ENCODE measurements at regions not wholly inside any gene's neighbourhood (a gene's known extent, or its start where the extent isn't known, plus 50 kb on each side); places are given as distances from the start of the nearest gene placed in this dataset.
"Not testable (repeated sequence)": the region's sequence is repeated elsewhere in the genome, so short reads cannot be mapped to it uniquely, and the experiment has no call there.

- H3K27ac ChIP-seq (ENCODE audit: low read length); H3K4me3 ChIP-seq (ENCODE audit: low read length in 2 of 2); H3K27me3 ChIP-seq (ENCODE audit: control insufficient read depth in 1 of 2, insufficient read depth in 2 of 2, low read length in 2 of 2); H3K9me3 ChIP-seq (ENCODE audit: control insufficient read depth in 2 of 2, low read length in 2 of 2); H3K9ac ChIP-seq (ENCODE audit: low read length in 2 of 2); H3K36me3 ChIP-seq (ENCODE audit: control insufficient read depth in 2 of 2, insufficient read depth in 2 of 2, low read length in 2 of 2): not testable (repeated sequence)
- peaks cover 10% of the 10 kb centered on the region for H3K4me1 ChIP-seq (ENCODE audit: control insufficient read depth, insufficient read depth, low read length)
Measured at GRCh38 chr20:17891131-17891530, 77.5 kb downstream of the SNX5 start.

GRCh38 chr20:17890330-17890729, 78.3 kb downstream of the SNX5 start:
- Histone ChIP-seq H3K9me3 (ENCODE audit: control insufficient read depth in 2 of 2, low read length in 2 of 2) (peaks cover 3 to 6% of the 10 kb centered on the region in 2 donors), H3K36me3 (ENCODE audit: control insufficient read depth in 2 of 2, insufficient read depth in 2 of 2, low read length in 2 of 2) (no peaks in the 10 kb centered on the region), H3K4me1 (ENCODE audit: control insufficient read depth, insufficient read depth, low read length) (peaks cover 9% of the 10 kb centered on the region), H3K4me3 (ENCODE audit: low read length in 2 of 2) (no peak overlapping the region), H3K9ac (ENCODE audit: low read length in 2 of 2) (no peak overlapping the region), H3K27me3 (ENCODE audit: control insufficient read depth in 1 of 2, insufficient read depth in 2 of 2, low read length in 2 of 2) (no peaks in the 10 kb centered on the region), H3K27ac (ENCODE audit: low read length) (no peak overlapping the region)

- no peak overlapping the region for H3K9ac ChIP-seq (ENCODE audit: low read length in 2 of 2)
- H3K27me3 ChIP-seq (ENCODE audit: control insufficient read depth in 1 of 2, insufficient read depth in 2 of 2, low read length in 2 of 2): no peaks in the 10 kb centered on the region
- H3K4me3 ChIP-seq (ENCODE audit: low read length in 2 of 2): no peak overlapping the region
- H3K27ac ChIP-seq (ENCODE audit: low read length): no peak overlapping the region
- H3K36me3 ChIP-seq (ENCODE audit: control insufficient read depth in 2 of 2, insufficient read depth in 2 of 2, low read length in 2 of 2): no peaks in the 10 kb centered on the region
- H3K4me1 ChIP-seq (ENCODE audit: control insufficient read depth, insufficient read depth, low read length): peaks cover 9% of the 10 kb centered on the region
- H3K9me3 ChIP-seq (ENCODE audit: control insufficient read depth in 2 of 2, low read length in 2 of 2): peaks cover 3 to 6% of the 10 kb centered on the region in 2 donors
Measured at GRCh38 chr20:17889226-17889625, 79.4 kb downstream of the SNX5 start.

- Histone ChIP-seq H3K4me1 (ENCODE audit: control insufficient read depth, insufficient read depth, low read length) (peaks cover 9% of the 10 kb centered on the region), H3K4me3 (ENCODE audit: low read length in 2 of 2) (no peak overlapping the region), H3K9me3 (ENCODE audit: control insufficient read depth in 2 of 2, low read length in 2 of 2) (peaks cover 3 to 6% of the 10 kb centered on the region in 2 donors), H3K36me3 (ENCODE audit: control insufficient read depth in 2 of 2, insufficient read depth in 2 of 2, low read length in 2 of 2) (no peaks in the 10 kb centered on the region), H3K27ac (ENCODE audit: low read length) (no peak overlapping the region), H3K27me3 (ENCODE audit: control insufficient read depth in 1 of 2, insufficient read depth in 2 of 2, low read length in 2 of 2) (no peaks in the 10 kb centered on the region), H3K9ac (ENCODE audit: low read length in 2 of 2) (no peak overlapping the region)
Measured at GRCh38 chr20:17888044-17888443, 80.5 kb downstream of the SNX5 start.

- Histone ChIP-seq H3K4me1 (ENCODE audit: control insufficient read depth, insufficient read depth, low read length) (peaks cover 9% of the 10 kb centered on the region), H3K9me3 (ENCODE audit: control insufficient read depth in 2 of 2, low read length in 2 of 2) (peaks cover 3 to 6% of the 10 kb centered on the region in 2 donors), H3K36me3 (ENCODE audit: control insufficient read depth in 2 of 2, insufficient read depth in 2 of 2, low read length in 2 of 2) (no peaks in the 10 kb centered on the region), H3K4me3 (ENCODE audit: low read length in 2 of 2) (no peak overlapping the region), H3K27me3 (ENCODE audit: control insufficient read depth in 1 of 2, insufficient read depth in 2 of 2, low read length in 2 of 2) (no peaks in the 10 kb centered on the region), H3K27ac (ENCODE audit: low read length) (no peak overlapping the region), H3K9ac (ENCODE audit: low read length in 2 of 2) (no peak overlapping the region)
Measured at GRCh38 chr20:17887331-17888030, 81.1 kb downstream of the SNX5 start.

- H3K9me3 ChIP-seq (ENCODE audit: control insufficient read depth in 2 of 2, low read length in 2 of 2): peaks cover 3 to 6% of the 10 kb centered on the region in 2 donors
- no peak overlapping the region for H3K27ac ChIP-seq (ENCODE audit: low read length)
- no peak overlapping the region for H3K9ac ChIP-seq (ENCODE audit: low read length in 2 of 2)
- H3K36me3 ChIP-seq (ENCODE audit: control insufficient read depth in 2 of 2, insufficient read depth in 2 of 2, low read length in 2 of 2): no peaks in the 10 kb centered on the region
- peaks cover 9% of the 10 kb centered on the region for H3K4me1 ChIP-seq (ENCODE audit: control insufficient read depth, insufficient read depth, low read length)
- H3K4me3 ChIP-seq (ENCODE audit: low read length in 2 of 2): no peak overlapping the region
- H3K27me3 ChIP-seq (ENCODE audit: control insufficient read depth in 1 of 2, insufficient read depth in 2 of 2, low read length in 2 of 2): no peaks in the 10 kb centered on the region
Measured at GRCh38 chr20:17885544-17885943, 83.0 kb downstream of the SNX5 start.

GRCh38 chr20:17885076-17885475, 83.5 kb downstream of the SNX5 start:
- Histone ChIP-seq H3K4me1 (ENCODE audit: control insufficient read depth, insufficient read depth, low read length) (peaks cover 9% of the 10 kb centered on the region), H3K4me3 (ENCODE audit: low read length in 2 of 2) (no peak overlapping the region), H3K27ac (ENCODE audit: low read length) (no peak overlapping the region), H3K9me3 (ENCODE audit: control insufficient read depth in 2 of 2, low read length in 2 of 2) (peaks cover 1 to 3% of the 10 kb centered on the region in 2 donors), H3K36me3 (ENCODE audit: control insufficient read depth in 2 of 2, insufficient read depth in 2 of 2, low read length in 2 of 2) (no peaks in the 10 kb centered on the region), H3K27me3 (ENCODE audit: control insufficient read depth in 1 of 2, insufficient read depth in 2 of 2, low read length in 2 of 2) (no peaks in the 10 kb centered on the region), H3K9ac (ENCODE audit: low read length in 2 of 2) (no peak overlapping the region)

GRCh38 chr20:17884307-17885003, 84.1 kb downstream of the SNX5 start:
- Histone ChIP-seq H3K36me3 (ENCODE audit: control insufficient read depth in 2 of 2, insufficient read depth in 2 of 2, low read length in 2 of 2) (no peaks in the 10 kb centered on the region), H3K9ac (ENCODE audit: low read length in 2 of 2) (no peak overlapping the region), H3K27ac (ENCODE audit: low read length) (no peak overlapping the region), H3K4me3 (ENCODE audit: low read length in 2 of 2) (no peak overlapping the region), H3K4me1 (ENCODE audit: control insufficient read depth, insufficient read depth, low read length) (peaks cover 9% of the 10 kb centered on the region), H3K27me3 (ENCODE audit: control insufficient read depth in 1 of 2, insufficient read depth in 2 of 2, low read length in 2 of 2) (no peaks in the 10 kb centered on the region), H3K9me3 (ENCODE audit: control insufficient read depth in 2 of 2, low read length in 2 of 2) (peaks cover 0 to 3% of the 10 kb centered on the region in 2 donors)

GRCh38 chr20:17883592-17884306, 84.8 kb downstream of the SNX5 start:
- no peak overlapping the region for H3K9ac ChIP-seq (ENCODE audit: low read length in 2 of 2)
- H3K4me1 ChIP-seq (ENCODE audit: control insufficient read depth, insufficient read depth, low read length): peaks cover 9% of the 10 kb centered on the region
- H3K9me3 ChIP-seq (ENCODE audit: control insufficient read depth in 2 of 2, low read length in 2 of 2): no peaks in the 10 kb centered on the region
- H3K27me3 ChIP-seq (ENCODE audit: control insufficient read depth in 1 of 2, insufficient read depth in 2 of 2, low read length in 2 of 2): no peaks in the 10 kb centered on the region
- no peaks in the 10 kb centered on the region for H3K36me3 ChIP-seq (ENCODE audit: control insufficient read depth in 2 of 2, insufficient read depth in 2 of 2, low read length in 2 of 2)
- H3K27ac ChIP-seq (ENCODE audit: low read length): no peak overlapping the region
- no peak overlapping the region for H3K4me3 ChIP-seq (ENCODE audit: low read length in 2 of 2)

- no peaks in the 10 kb centered on the region for H3K27me3 ChIP-seq (ENCODE audit: control insufficient read depth in 1 of 2, insufficient read depth in 2 of 2, low read length in 2 of 2)
- H3K27ac ChIP-seq (ENCODE audit: low read length): no peak overlapping the region
Measured at GRCh38 chr20:17882834-17883591, 85.6 kb downstream of the SNX5 start.

More at GRCh38 chr20:17882834-17883591, 85.6 kb downstream of the SNX5 start:
- H3K9ac ChIP-seq (ENCODE audit: low read length in 2 of 2): no peak overlapping the region
- H3K4me1 ChIP-seq (ENCODE audit: control insufficient read depth, insufficient read depth, low read length): peaks cover 9% of the 10 kb centered on the region
- H3K36me3 ChIP-seq (ENCODE audit: control insufficient read depth in 2 of 2, insufficient read depth in 2 of 2, low read length in 2 of 2): no peaks in the 10 kb centered on the region
- H3K9me3 ChIP-seq (ENCODE audit: control insufficient read depth in 2 of 2, low read length in 2 of 2): no peaks in the 10 kb centered on the region
- H3K4me3 ChIP-seq (ENCODE audit: low read length in 2 of 2): no peak overlapping the region
